ACC112 (cell line): ENCODE measurements at regions not wholly inside any gene's neighbourhood (a gene's known extent, or its start where the extent isn't known, plus 50 kb on each side); places are given as distances from the start of the nearest gene placed in this dataset.

Experiments
- H2AFZ ChIP-seq: fragments of 200-600 bp; sonication (generic); one replicate; pipeline ENCODE4 v1.6.0; 2017; ENCODE audit warnings: antibody characterized with exemption, low read length; ENCODE audit not compliant: unreplicated experiment
- H3K27ac ChIP-seq: fragments of 200-600 bp; sonication (generic); 2 replicates; pipeline ENCODE4 v1.5.1; 2014; ENCODE audit warnings: low read depth, mild to moderate bottlenecking, antibody characterized with exemption, low read length, moderate library complexity
- H3K27me3 ChIP-seq: fragments of 200-600 bp; sonication (generic); 2 replicates; pipeline ENCODE4 v1.6.1; 2014; ENCODE audit warnings: mild to moderate bottlenecking, antibody characterized with exemption, low read length, moderate library complexity, mixed read lengths; ENCODE audit not compliant: insufficient read depth
- H3K36me3 ChIP-seq: fragments of 200-600 bp; sonication (generic); 2 replicates; pipeline ENCODE4 v1.6.1; 2016; ENCODE audit warnings: mild to moderate bottlenecking, antibody characterized with exemption, low read length, moderate library complexity, mixed read lengths; ENCODE audit not compliant: insufficient read depth
- H3K4me1 ChIP-seq: fragments of 200-600 bp; sonication (generic); one replicate; pipeline ENCODE4 v1.6.1; 2016; ENCODE audit warnings: low read length, mixed read lengths; ENCODE audit not compliant: insufficient read depth, unreplicated experiment, control insufficient read depth
- H3K4me3 ChIP-seq: fragments of 200-600 bp; sonication (generic); 2 replicates; pipeline ENCODE4 v1.5.1; 2014; ENCODE audit warnings: mild to moderate bottlenecking, low read depth, low read length
- H3K79me2 ChIP-seq: fragments of 200-600 bp; sonication (generic); one replicate; pipeline ENCODE4 v1.6.0; 2016; ENCODE audit warnings: low read length; ENCODE audit not compliant: control insufficient read depth, unreplicated experiment, insufficient read depth

GRCh38 chr13:50573066-50573465, 270.4 kb downstream of the DLEU7 start:
- H2AFZ ChIP-seq = no peak overlapping the region
- H3K4me1 ChIP-seq = peaks cover 4% of the 10 kb centered on the region
- no peak overlapping the region for H3K27ac ChIP-seq
- H3K36me3 ChIP-seq = no peaks in the 10 kb centered on the region
- no peaks in the 10 kb centered on the region for H3K27me3 ChIP-seq
- H3K79me2 ChIP-seq = no peaks in the 10 kb centered on the region
- no peak overlapping the region for H3K4me3 ChIP-seq

- Histone ChIP-seq H3K36me3 (no peaks in the 10 kb centered on the region), H3K4me1 (peaks cover 4% of the 10 kb centered on the region), H3K4me3 (no peak overlapping the region), H3K27me3 (no peaks in the 10 kb centered on the region), H3K79me2 (no peaks in the 10 kb centered on the region), H2AFZ (no peak overlapping the region), H3K27ac (no peak overlapping the region)
Observed at GRCh38 chr13:50574731-50575130, 268.8 kb downstream of the DLEU7 start.

GRCh38 chr13:50575138-50575537, 268.4 kb downstream of the DLEU7 start:
- Histone ChIP-seq H2AFZ (no peak overlapping the region), H3K4me1 (peaks cover 4% of the 10 kb centered on the region), H3K79me2 (no peaks in the 10 kb centered on the region), H3K36me3 (no peaks in the 10 kb centered on the region), H3K4me3 (no peak overlapping the region), H3K27me3 (no peaks in the 10 kb centered on the region), H3K27ac (no peak overlapping the region)

- no peak overlapping the region for H3K4me3 ChIP-seq
- no peaks in the 10 kb centered on the region for H3K79me2 ChIP-seq
- H3K4me1 ChIP-seq = peaks cover 4% of the 10 kb centered on the region
- no peaks in the 10 kb centered on the region for H3K36me3 ChIP-seq
- H2AFZ ChIP-seq = no peak overlapping the region
- no peaks in the 10 kb centered on the region for H3K27me3 ChIP-seq
- H3K27ac ChIP-seq = no peak overlapping the region
Observed at GRCh38 chr13:50576156-50576555, 267.3 kb downstream of the DLEU7 start.

GRCh38 chr13:50577806-50578205, 265.7 kb downstream of the DLEU7 start:
- H3K36me3 ChIP-seq = no peaks in the 10 kb centered on the region
- H3K27me3 ChIP-seq = no peaks in the 10 kb centered on the region
- H3K79me2 ChIP-seq = no peaks in the 10 kb centered on the region
- peaks cover 4% of the 10 kb centered on the region for H3K4me1 ChIP-seq
- no peak overlapping the region for H3K4me3 ChIP-seq
- no peak overlapping the region for H3K27ac ChIP-seq
- no peak overlapping the region for H2AFZ ChIP-seq

- H2AFZ ChIP-seq = no peak overlapping the region
- H3K27me3 ChIP-seq = no peaks in the 10 kb centered on the region
- H3K27ac ChIP-seq = no peak overlapping the region
- H3K36me3 ChIP-seq = no peaks in the 10 kb centered on the region
- no peaks in the 10 kb centered on the region for H3K4me1 ChIP-seq
- H3K79me2 ChIP-seq = no peaks in the 10 kb centered on the region
- no peak overlapping the region for H3K4me3 ChIP-seq
Observed at GRCh38 chr13:50580684-50581305, 262.7 kb downstream of the DLEU7 start.

GRCh38 chr13:50581586-50582196, 261.8 kb downstream of the DLEU7 start:
- no peak overlapping the region for H3K27ac ChIP-seq
- H3K27me3 ChIP-seq = no peaks in the 10 kb centered on the region
- H3K4me1 ChIP-seq = no peaks in the 10 kb centered on the region
- H3K36me3 ChIP-seq = no peaks in the 10 kb centered on the region
- no peak overlapping the region for H3K4me3 ChIP-seq
- no peaks in the 10 kb centered on the region for H3K79me2 ChIP-seq
- H2AFZ ChIP-seq = no peak overlapping the region

- peaks cover 19% of the 10 kb centered on the region for H3K4me1 ChIP-seq
Observed at GRCh38 chr13:50584856-50585580, 258.5 kb downstream of the DLEU7 start.

GRCh38 chr13:50585674-50586413, 257.6 kb downstream of the DLEU7 start:
- Histone ChIP-seq H3K27ac (no peak overlapping the region), H3K79me2 (no peaks in the 10 kb centered on the region), H3K27me3 (no peaks in the 10 kb centered on the region), H3K36me3 (no peaks in the 10 kb centered on the region), H3K4me1 (peaks cover 22% of the 10 kb centered on the region), H2AFZ (no peak overlapping the region), H3K4me3 (no peak overlapping the region)

More at GRCh38 chr13:50584856-50585580, 258.5 kb downstream of the DLEU7 start:
- Histone ChIP-seq H3K4me3 (no peak overlapping the region), H3K27me3 (no peaks in the 10 kb centered on the region), H3K79me2 (no peaks in the 10 kb centered on the region), H2AFZ (no peak overlapping the region), H3K27ac (no peak overlapping the region), H3K36me3 (no peaks in the 10 kb centered on the region)

- no peaks in the 10 kb centered on the region for H3K27me3 ChIP-seq
- no peaks in the 10 kb centered on the region for H3K79me2 ChIP-seq
- no peaks in the 10 kb centered on the region for H3K36me3 ChIP-seq
- no peak overlapping the region for H2AFZ ChIP-seq
- H3K4me3 ChIP-seq = no peak overlapping the region
- no peak overlapping the region for H3K27ac ChIP-seq
- peaks cover 22% of the 10 kb centered on the region for H3K4me1 ChIP-seq
Observed at GRCh38 chr13:50586414-50587083, 256.9 kb downstream of the DLEU7 start.
